ENCODE measurements at regions not wholly inside any gene's neighbourhood (a gene's known extent, or its start where the extent isn't known, plus 50 kb on each side); places are given as distances from the start of the nearest gene placed in this dataset.
"Not testable (repeated sequence)": the region's sequence is repeated elsewhere in the genome, so short reads cannot be mapped to it uniquely, and the experiment has no call there.

- no peak for DNase-seq
Observed at GRCh38 chr6:11403035-11403601, 134.4 kb upstream of the TMEM170B start.

GRCh38 chr6:11402581-11402980 lies 135.0 kb upstream of the TMEM170B start:
- DNase-seq, result not testable (repeated sequence)

GRCh38 chr6:11401954-11402353 lies 135.6 kb upstream of the TMEM170B start:
- DNase-seq, result not testable (repeated sequence)

- DNase-seq, result no peak
Observed at GRCh38 chr6:11398451-11399326, 138.9 kb upstream of the TMEM170B start.

GRCh38 chr6:11397622-11398450 lies 139.7 kb upstream of the TMEM170B start:
- no peak for DNase-seq

- no peak for DNase-seq
Observed at GRCh38 chr6:11396860-11397259, 140.7 kb upstream of the TMEM170B start.

- DNase-seq, result no peak
Observed at GRCh38 chr6:11393713-11394627, 143.6 kb upstream of the TMEM170B start.

GRCh38 chr6:11392778-11393507 lies 144.6 kb upstream of the TMEM170B start:
- DNase-seq, result no peak

GRCh38 chr6:11391934-11392777 lies 145.4 kb upstream of the TMEM170B start:
- DNase-seq, result no peak

GRCh38 chr6:11389977-11390376 lies 147.6 kb upstream of the TMEM170B start:
- no peak for DNase-seq

GRCh38 chr6:11388983-11389944 lies 148.3 kb upstream of the TMEM170B start:
- DNase-seq, result no peak

- DNase-seq, result no peak
Observed at GRCh38 chr6:11387707-11388430, 149.7 kb upstream of the TMEM170B start.

- DNase-seq, result no peak
Observed at GRCh38 chr6:11386726-11387125, 150.8 kb upstream of the TMEM170B start.

GRCh38 chr6:11386323-11386722 lies 151.2 kb upstream of the TMEM170B start:
- DNase-seq, result no peak

GRCh38 chr6:11384531-11385309 lies 152.3 kb upstream of the NEDD9 start:
- DNase-seq, result no peak

GRCh38 chr6:11381801-11382513 lies 149.5 kb upstream of the NEDD9 start:
- DNase-seq, result no peak
